Astrocyte (in vitro differentiated cells and primary cell): ENCODE measurements at regions not wholly inside any gene's neighbourhood (a gene's known extent, or its start where the extent isn't known, plus 50 kb on each side); places are given as distances from the start of the nearest gene placed in this dataset.

Source experiments
- EZH2 ChIP-seq: IDR thresholded peaks from 2 replicates; pipeline ENCODE4 v1.6.1; 2012; ENCODE audit warnings: mild to moderate bottlenecking, low read length, inconsistent platforms; ENCODE audit not compliant: insufficient read depth
- TF ChIP-seq, protein P1 (sequence below): IDR thresholded peaks from 2 replicates; pipeline ENCODE4 v1.5.1; 2011; ENCODE audit warnings: low read depth, mild to moderate bottlenecking, inconsistent platforms, low read length, moderate library complexity; ENCODE audit not compliant: insufficient read depth

DNA sequence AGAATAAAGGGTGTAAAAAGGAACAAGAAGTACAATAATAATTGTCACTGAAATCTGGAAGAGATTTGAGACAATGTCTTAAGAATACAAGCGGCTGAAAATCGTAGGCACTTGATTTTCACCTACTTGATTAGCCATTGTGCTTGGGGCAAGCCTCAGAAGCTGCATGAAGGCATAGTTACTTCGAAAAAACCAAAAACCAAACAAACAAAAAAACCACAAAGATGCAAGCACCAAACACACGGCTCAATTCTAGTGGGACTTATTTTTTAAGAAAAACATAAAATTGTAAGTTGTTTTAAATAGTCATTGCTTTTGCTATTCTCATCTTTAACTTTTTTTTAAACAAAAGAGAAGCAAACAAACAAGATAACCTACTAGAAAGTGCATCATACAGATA lies 235.6 kb downstream of the OGFRL1 start:
- TF ChIP-seq, protein P1, sequence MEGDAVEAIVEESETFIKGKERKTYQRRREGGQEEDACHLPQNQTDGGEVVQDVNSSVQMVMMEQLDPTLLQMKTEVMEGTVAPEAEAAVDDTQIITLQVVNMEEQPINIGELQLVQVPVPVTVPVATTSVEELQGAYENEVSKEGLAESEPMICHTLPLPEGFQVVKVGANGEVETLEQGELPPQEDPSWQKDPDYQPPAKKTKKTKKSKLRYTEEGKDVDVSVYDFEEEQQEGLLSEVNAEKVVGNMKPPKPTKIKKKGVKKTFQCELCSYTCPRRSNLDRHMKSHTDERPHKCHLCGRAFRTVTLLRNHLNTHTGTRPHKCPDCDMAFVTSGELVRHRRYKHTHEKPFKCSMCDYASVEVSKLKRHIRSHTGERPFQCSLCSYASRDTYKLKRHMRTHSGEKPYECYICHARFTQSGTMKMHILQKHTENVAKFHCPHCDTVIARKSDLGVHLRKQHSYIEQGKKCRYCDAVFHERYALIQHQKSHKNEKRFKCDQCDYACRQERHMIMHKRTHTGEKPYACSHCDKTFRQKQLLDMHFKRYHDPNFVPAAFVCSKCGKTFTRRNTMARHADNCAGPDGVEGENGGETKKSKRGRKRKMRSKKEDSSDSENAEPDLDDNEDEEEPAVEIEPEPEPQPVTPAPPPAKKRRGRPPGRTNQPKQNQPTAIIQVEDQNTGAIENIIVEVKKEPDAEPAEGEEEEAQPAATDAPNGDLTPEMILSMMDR, result no peak
- no peak for TF ChIP-seq EZH2
